ENCODE measurements at regions not wholly inside any gene's neighbourhood (a gene's known extent, or its start where the extent isn't known, plus 50 kb on each side); places are given as distances from the start of the nearest gene placed in this dataset.

GRCh38 chr20:60297649-60298048, 339.4 kb downstream of the CDH26 start:
- no peaks in the 10 kb centered on the region for H3K4me1 ChIP-seq
- in situ Hi-C loops (cut with MboI; ENCODE audit: low sequenced_read_pairs), result no loop called here
- no peak overlapping the region for H3K4me3 ChIP-seq
- H3K36me3 ChIP-seq (replicated peaks), result no peaks in the 10 kb centered on the region
- no peaks in the 10 kb centered on the region for H3K9me3 ChIP-seq
- no peak for DNase-seq (ENCODE audit: low spot score in 2 of 2)
- no peaks in the 10 kb centered on the region for H3K27me3 ChIP-seq (ENCODE audit: low read depth)

- no peaks in the 10 kb centered on the region for H3K4me1 ChIP-seq
- no peaks in the 10 kb centered on the region for H3K27me3 ChIP-seq (ENCODE audit: low read depth)
- no peak for DNase-seq (ENCODE audit: low spot score in 2 of 2)
- H3K9me3 ChIP-seq, result no peaks in the 10 kb centered on the region
- in situ Hi-C loops (cut with MboI; ENCODE audit: low sequenced_read_pairs), result no loop called here
- H3K4me3 ChIP-seq, result no peak overlapping the region
- no peaks in the 10 kb centered on the region for H3K36me3 ChIP-seq (replicated peaks)
Measured at GRCh38 chr20:60298647-60299046, 340.4 kb downstream of the CDH26 start.

GRCh38 chr20:60299951-60300350, 341.7 kb downstream of the CDH26 start:
- in situ Hi-C loops (cut with MboI; ENCODE audit: low sequenced_read_pairs), result no loop called here
- Histone ChIP-seq H3K4me1 (no peaks in the 10 kb centered on the region), H3K4me3 (no peak overlapping the region), H3K9me3 (no peaks in the 10 kb centered on the region), H3K27me3 (ENCODE audit: low read depth) (no peaks in the 10 kb centered on the region), H3K36me3 (replicated peaks) (no peaks in the 10 kb centered on the region)
- no peak for DNase-seq (ENCODE audit: low spot score in 2 of 2)

GRCh38 chr20:60300374-60300773, 342.2 kb downstream of the CDH26 start:
- in situ Hi-C loops (cut with MboI; ENCODE audit: low sequenced_read_pairs), result no loop called here
- DNase-seq (ENCODE audit: low spot score in 2 of 2), result no peak
- Histone ChIP-seq H3K27me3 (ENCODE audit: low read depth) (no peaks in the 10 kb centered on the region), H3K36me3 (replicated peaks) (no peaks in the 10 kb centered on the region), H3K4me1 (no peaks in the 10 kb centered on the region), H3K4me3 (no peak overlapping the region), H3K9me3 (0 out of 2 replicates have a peak, but pooled peaks cover 2% of the 10 kb centered on the region)

- Histone ChIP-seq H3K9me3 (0 out of 2 replicates have a peak, but pooled peaks cover 2% of the 10 kb centered on the region), H3K27me3 (ENCODE audit: low read depth) (no peaks in the 10 kb centered on the region), H3K36me3 (replicated peaks) (no peaks in the 10 kb centered on the region), H3K4me1 (no peaks in the 10 kb centered on the region), H3K4me3 (no peak overlapping the region)
- in situ Hi-C loops (cut with MboI; ENCODE audit: low sequenced_read_pairs), result no loop called here
- no peak for DNase-seq (ENCODE audit: low spot score in 2 of 2)
Measured at GRCh38 chr20:60302875-60303274, 344.7 kb downstream of the CDH26 start.

- no peaks in the 10 kb centered on the region for H3K27me3 ChIP-seq (ENCODE audit: low read depth)
- H3K4me1 ChIP-seq, result no peaks in the 10 kb centered on the region
- no peak for DNase-seq (ENCODE audit: low spot score in 2 of 2)
- no peaks in the 10 kb centered on the region for H3K36me3 ChIP-seq (replicated peaks)
- H3K4me3 ChIP-seq, result no peak overlapping the region
- 0 out of 2 replicates have a peak, but pooled peaks cover 2% of the 10 kb centered on the region for H3K9me3 ChIP-seq
- in situ Hi-C loops (cut with MboI; ENCODE audit: low sequenced_read_pairs), result no loop called here
Measured at GRCh38 chr20:60304026-60304590, 345.9 kb downstream of the CDH26 start.

GRCh38 chr20:60304931-60305330, 346.7 kb downstream of the CDH26 start:
- Histone ChIP-seq H3K36me3 (replicated peaks) (no peaks in the 10 kb centered on the region), H3K4me1 (no peaks in the 10 kb centered on the region), H3K27me3 (ENCODE audit: low read depth) (no peaks in the 10 kb centered on the region), H3K4me3 (no peak overlapping the region), H3K9me3 (0 out of 2 replicates have a peak, but pooled peaks cover 2% of the 10 kb centered on the region)
- no peak for DNase-seq (ENCODE audit: low spot score in 2 of 2)
- in situ Hi-C loops (cut with MboI; ENCODE audit: low sequenced_read_pairs), result no loop called here

GRCh38 chr20:60306105-60306504, 347.9 kb downstream of the CDH26 start:
- 0 out of 2 replicates have a peak, but pooled peaks cover 2% of the 10 kb centered on the region for H3K9me3 ChIP-seq
- H3K27me3 ChIP-seq (ENCODE audit: low read depth), result no peaks in the 10 kb centered on the region
- no peaks in the 10 kb centered on the region for H3K4me1 ChIP-seq
- H3K4me3 ChIP-seq, result no peak overlapping the region
- H3K36me3 ChIP-seq (replicated peaks), result no peaks in the 10 kb centered on the region
- in situ Hi-C loops (cut with MboI; ENCODE audit: low sequenced_read_pairs), result no loop called here
- no peak for DNase-seq (ENCODE audit: low spot score in 2 of 2)

GRCh38 chr20:60306551-60306950, 348.3 kb downstream of the CDH26 start:
- Histone ChIP-seq H3K36me3 (replicated peaks) (no peaks in the 10 kb centered on the region), H3K27me3 (ENCODE audit: low read depth) (no peaks in the 10 kb centered on the region), H3K4me3 (no peak overlapping the region), H3K4me1 (no peaks in the 10 kb centered on the region), H3K9me3 (0 out of 2 replicates have a peak, but pooled peaks cover 2% of the 10 kb centered on the region)
- no peak for DNase-seq (ENCODE audit: low spot score in 2 of 2)
- in situ Hi-C loops (cut with MboI; ENCODE audit: low sequenced_read_pairs), result no loop called here

- in situ Hi-C loops (cut with MboI; ENCODE audit: low sequenced_read_pairs), result no loop called here
- Histone ChIP-seq H3K27me3 (ENCODE audit: low read depth) (no peaks in the 10 kb centered on the region), H3K4me3 (no peak overlapping the region), H3K9me3 (no peaks in the 10 kb centered on the region), H3K36me3 (replicated peaks) (no peaks in the 10 kb centered on the region), H3K4me1 (no peaks in the 10 kb centered on the region)
- DNase-seq (ENCODE audit: low spot score in 2 of 2), result no peak
Measured at GRCh38 chr20:60310560-60311349, 352.5 kb downstream of the CDH26 start.

- DNase-seq (ENCODE audit: low spot score in 2 of 2), result no peak
- H3K4me3 ChIP-seq, result no peak overlapping the region
- no peaks in the 10 kb centered on the region for H3K9me3 ChIP-seq
- H3K27me3 ChIP-seq (ENCODE audit: low read depth), result no peaks in the 10 kb centered on the region
- H3K36me3 ChIP-seq (replicated peaks), result no peaks in the 10 kb centered on the region
- in situ Hi-C loops (cut with MboI; ENCODE audit: low sequenced_read_pairs), result no loop called here
- H3K4me1 ChIP-seq, result no peaks in the 10 kb centered on the region
Measured at GRCh38 chr20:60313191-60313590, 355.0 kb downstream of the CDH26 start.

GRCh38 chr20:60313614-60314013, 355.4 kb downstream of the CDH26 start:
- H3K36me3 ChIP-seq (replicated peaks), result no peaks in the 10 kb centered on the region
- in situ Hi-C loops (cut with MboI; ENCODE audit: low sequenced_read_pairs), result no loop called here

GRCh38 chr20:60314727-60315126, 356.5 kb downstream of the CDH26 start:
- H3K9me3 ChIP-seq, result no peaks in the 10 kb centered on the region
- H3K4me3 ChIP-seq, result no peak overlapping the region
- no peaks in the 10 kb centered on the region for H3K36me3 ChIP-seq (replicated peaks)
- no peak for DNase-seq (ENCODE audit: low spot score in 2 of 2)
- H3K4me1 ChIP-seq, result no peaks in the 10 kb centered on the region
- in situ Hi-C loops (cut with MboI; ENCODE audit: low sequenced_read_pairs), result no loop called here
- no peaks in the 10 kb centered on the region for H3K27me3 ChIP-seq (ENCODE audit: low read depth)

More at GRCh38 chr20:60313614-60314013, 355.4 kb downstream of the CDH26 start:
- no peaks in the 10 kb centered on the region for H3K27me3 ChIP-seq (ENCODE audit: low read depth)
- no peaks in the 10 kb centered on the region for H3K9me3 ChIP-seq
- no peaks in the 10 kb centered on the region for H3K4me1 ChIP-seq
- no peak for DNase-seq (ENCODE audit: low spot score in 2 of 2)
- no peak overlapping the region for H3K4me3 ChIP-seq

GRCh38 chr20:60316476-60317158, 358.4 kb downstream of the CDH26 start:
- no peaks in the 10 kb centered on the region for H3K9me3 ChIP-seq
- H3K4me3 ChIP-seq, result no peak overlapping the region
- no peaks in the 10 kb centered on the region for H3K4me1 ChIP-seq
- in situ Hi-C loops (cut with MboI; ENCODE audit: low sequenced_read_pairs), result no loop called here
- DNase-seq (ENCODE audit: low spot score in 2 of 2), result no peak
- no peaks in the 10 kb centered on the region for H3K36me3 ChIP-seq (replicated peaks)
- H3K27me3 ChIP-seq (ENCODE audit: low read depth), result no peaks in the 10 kb centered on the region
